HG03045 (cell line): ENCODE measurements at regions not wholly inside any gene's neighbourhood (a gene's known extent, or its start where the extent isn't known, plus 50 kb on each side); places are given as distances from the start of the nearest gene placed in this dataset.

Experiments used
- ATAC-seq: cut with Tn5 transposase; IDR thresholded peaks from one replicate; pipeline ENCODE4 v1.9.1; 2021; ENCODE audit warnings: mild to moderate bottlenecking, moderate library complexity; ENCODE audit not compliant: unreplicated experiment

DNA sequence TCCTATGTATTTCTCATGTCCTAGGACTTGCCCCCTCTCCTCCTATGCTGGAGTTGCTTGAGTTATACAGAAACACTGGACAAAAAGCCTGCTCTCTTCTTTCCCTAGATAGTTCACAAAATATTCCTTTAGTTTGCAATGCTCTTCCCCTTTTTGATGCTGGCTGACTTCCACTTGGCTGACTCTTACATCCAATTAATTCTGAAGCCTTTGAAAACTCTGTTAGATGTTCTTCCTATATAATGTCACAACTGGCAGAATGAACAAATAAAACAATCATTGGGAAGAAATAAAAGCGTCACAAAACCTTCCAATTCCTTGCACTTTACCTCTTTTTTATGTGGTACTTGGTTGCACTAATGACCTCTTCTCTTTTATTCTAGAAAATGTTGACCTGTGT is 253.8 kb upstream of the CITED2 start:
- no peak for ATAC-seq

DNA sequence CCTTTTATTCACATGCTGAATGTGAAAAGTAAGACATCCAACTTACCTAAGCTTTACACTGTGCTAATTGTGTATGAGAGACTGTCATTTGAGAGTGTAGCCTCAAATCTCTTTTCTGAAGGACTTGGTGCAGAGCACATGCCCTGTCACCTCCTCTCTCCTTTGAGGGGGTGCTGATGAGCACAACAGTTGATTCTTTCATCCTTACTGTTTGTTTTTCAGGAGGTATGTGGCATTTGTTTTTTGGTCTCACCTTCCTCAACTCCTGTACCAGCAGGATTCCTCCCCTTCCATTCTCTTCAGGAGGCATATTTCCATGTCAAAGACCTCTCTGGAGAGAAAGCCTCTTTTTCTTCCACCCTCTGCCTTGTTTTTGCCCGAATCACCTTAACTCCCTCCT is 252.6 kb upstream of the CITED2 start:
- no peak for ATAC-seq

DNA sequence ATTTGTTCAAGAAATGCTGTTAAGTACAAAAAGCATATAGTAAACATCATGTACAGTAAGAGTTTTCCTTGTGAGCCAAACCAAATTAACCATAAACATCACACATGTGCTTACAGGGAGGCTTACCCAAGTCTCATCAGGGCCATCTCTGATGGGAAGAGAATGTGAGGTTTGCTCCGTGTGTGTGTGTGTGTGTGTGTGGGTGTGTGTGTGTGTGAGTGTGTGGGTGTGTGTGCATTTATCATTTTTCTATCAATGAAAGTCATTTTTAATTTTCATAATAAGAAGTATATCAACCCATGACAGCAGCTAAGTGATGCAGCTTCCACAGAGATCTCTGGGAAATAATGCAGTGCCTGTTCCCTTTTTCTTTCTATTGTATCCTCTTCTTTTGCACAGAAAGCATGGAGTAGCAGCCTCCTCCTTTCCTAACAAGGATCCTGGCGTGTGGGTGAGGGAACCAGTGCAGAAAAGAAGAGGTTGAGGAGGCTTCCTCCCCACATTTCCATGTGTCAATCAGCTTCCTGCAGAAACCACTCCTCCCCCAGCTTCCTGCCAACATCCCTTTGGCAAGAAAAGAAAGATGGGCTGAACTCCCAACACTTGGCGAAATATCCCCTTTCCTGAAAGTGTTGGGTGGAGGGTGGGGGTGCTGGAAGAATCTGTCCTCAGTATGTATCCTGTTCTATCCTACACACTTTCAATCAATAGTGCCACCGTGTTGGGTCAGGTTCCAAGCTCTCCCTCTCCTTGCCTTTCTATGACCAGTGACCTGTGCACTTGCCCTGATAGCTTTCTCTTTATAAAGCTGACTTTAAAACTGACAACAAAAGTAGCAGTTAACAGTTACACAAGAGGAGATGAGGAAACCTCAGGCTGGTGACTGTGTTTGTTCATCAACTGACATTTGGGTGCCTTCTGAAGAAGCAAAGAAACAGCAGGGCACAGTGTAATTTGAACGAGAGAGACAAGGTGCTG is 251.8 kb upstream of the CITED2 start:
- ATAC-seq = no peak

DNA sequence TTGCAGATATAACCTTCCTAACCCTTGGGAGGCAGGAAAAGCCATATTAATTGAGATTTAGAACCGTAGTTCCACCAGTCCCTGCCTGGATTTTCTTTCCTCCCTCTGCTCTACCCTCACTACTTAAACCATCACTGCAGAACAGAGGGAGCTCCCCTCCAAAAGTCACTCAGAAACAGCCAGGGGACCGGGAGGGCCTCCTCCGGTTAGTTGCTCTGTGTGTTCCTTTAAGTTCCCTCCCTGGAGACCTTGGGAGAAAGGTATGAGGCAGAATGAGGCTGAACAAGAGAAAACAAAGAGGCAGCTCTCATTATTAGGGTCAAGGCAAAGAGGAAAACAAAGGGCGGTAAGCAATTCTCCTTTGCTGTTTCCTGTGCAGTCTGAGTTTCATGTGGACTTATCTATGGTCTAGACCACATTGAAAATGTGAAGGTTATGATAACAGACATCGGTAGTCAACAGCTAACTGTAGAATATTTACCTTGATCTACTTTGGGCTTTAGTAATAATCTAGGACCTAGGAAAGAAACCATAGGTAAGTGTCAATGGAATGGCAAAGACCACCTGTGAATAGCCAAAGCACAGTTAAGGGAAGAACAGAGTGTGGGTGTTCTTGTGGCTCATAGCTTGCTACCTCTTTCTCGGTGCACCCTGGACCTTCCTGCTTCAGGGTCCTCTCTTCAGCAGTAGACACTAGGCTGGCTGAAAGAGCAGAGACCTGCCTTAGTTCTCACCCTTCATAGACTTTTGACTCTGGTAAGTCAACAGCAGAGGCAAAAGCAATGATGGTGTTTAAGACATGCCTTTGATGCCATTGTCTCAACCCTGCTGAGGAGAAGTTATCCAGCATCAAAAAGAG is 250.9 kb upstream of the CITED2 start:
- no peak for ATAC-seq

DNA sequence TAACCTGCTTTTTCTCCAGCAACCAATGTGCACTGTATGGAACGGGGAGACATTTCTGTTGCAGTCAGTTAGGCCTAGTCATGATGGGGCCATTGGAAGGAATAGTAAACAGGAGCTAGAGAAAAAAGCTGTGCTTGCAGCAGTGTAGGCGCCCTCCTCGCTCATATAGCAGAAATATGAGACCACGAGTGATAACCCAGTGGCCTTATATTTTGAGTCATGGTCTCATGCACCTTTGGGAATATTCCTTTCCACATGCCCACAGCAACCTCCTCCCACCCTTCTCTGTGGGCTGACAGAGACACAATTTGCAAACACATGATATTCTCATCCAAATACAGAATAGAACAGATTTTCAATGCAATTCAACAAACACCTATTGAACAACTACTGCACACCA is 248.9 kb upstream of the CITED2 start:
- ATAC-seq = no peak

DNA sequence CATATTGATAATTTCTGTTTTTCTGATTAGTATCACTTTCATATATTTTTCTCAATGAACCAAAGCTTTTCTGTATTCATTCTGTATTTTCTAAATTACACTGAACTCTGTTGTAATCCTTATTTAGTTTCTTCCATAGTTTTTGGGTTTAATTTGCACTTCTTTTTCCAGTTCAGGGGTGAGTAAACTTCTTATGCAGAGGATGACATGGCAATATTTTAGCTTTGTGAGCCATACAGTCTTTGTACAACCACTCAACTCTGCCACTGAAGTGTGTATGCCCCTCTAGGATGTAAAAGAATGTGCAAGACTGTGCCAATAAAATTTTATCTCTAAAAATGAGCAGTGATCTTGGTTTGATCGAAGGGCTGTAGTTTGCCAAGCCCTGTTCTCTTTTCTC is 239.0 kb upstream of the CITED2 start:
- no peak for ATAC-seq

DNA sequence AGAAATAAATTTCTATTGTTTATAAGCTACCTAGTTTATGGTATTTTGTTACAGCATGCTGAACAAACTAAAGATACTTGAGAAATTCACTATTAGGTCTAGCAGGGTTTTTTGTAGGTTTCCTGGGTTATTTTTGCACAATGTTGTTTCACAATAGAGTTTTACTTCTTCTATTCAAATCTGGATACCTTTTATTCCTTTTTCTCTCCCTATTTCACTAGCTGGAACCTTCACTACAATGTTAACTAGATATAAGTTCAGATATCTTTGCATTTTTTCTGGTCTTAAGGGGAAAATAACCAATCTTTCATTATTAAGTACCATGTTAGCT is 237.7 kb upstream of the CITED2 start:
- no peak for ATAC-seq

DNA sequence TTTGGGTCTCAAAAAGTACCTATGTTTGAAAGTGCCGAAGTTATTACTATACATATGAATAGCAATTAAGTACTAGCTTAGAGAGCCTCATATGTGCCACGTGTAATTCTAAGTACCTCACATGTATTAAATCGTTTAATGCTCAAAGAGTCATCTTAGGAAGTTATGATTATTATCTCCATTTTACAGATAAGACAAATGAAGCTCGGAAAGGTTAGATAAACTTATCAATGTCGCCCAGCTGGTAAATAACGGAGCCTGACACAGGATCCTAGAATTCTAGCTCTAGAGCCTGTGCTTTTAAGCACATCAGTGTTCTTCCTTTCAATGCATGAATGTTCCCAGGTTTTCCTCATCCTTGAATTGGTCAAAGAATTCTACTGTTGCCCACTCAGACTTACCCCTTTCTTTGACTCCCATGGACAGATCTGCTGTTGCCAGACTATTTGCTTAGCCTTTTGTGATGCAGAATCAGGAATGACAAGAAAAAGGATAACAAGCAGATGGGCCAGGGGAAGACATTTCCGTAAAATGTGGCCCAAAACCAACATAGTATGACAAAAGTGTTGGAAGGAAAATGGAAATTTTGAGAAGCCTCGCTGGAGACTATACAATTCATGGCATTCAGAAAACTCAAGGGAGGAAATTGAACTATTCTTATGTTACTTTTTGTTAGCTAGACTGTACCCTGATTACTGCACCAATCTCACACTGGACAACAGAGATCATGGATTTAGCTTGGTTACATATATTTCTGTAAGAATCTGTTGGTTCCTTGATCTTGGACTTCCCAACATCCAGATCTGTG is 237.1 kb upstream of the CITED2 start:
- no peak for ATAC-seq

DNA sequence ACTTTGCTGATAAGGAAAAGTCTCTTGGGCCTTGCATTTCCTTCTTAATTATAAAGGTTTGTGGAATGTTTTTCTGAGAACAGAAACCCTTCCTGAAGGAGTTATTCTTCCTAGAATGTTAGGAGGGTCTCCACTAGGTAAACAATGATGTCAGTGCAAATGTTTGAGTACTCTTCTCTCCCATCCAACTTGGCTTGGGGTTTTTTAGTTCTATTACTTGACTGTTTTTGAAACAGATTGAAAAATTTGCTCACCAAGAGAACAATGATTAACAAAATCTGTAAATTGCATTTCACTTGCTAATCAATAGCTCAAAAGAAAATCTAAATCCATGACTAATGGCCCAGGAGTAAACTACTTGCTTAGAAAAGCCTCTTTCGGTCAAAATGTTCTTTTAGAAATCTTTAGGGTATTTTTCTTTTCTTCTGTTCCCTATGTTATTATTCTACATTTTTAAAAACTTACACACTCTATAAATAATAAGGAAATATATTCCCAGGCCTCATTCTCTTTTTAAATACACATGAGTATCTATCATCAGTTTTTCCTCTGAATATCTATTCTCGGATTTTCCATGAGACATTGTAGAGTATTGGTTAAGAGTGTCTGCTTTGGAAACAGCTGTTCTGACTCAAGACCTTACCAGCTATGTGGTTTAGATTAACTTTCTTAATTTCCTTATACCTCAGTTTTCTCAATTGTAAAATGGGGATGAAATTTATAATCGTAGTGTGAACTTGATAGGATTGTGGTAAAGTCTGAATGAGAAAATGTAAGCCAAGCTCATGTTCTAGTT is 234.2 kb upstream of the CITED2 start:
- no peak for ATAC-seq

DNA sequence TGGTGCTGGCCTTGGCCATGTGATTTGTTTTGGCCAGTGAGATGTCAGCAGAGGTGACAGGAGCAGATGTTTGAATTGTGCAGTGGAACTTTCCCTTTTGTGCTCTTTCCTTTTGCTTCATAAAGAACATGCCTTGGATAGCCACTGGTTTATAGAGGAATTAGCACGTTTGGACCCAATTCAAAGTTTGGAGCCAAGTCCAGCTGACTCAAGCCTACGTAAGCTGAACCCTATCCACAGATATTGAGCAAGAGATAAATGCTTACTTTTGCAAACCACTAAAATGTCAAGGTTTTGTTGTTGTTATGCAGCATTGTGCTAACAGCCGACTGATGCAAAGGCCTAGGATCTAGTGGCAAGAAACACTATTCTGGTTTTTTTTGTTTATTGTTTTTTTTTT is 230.9 kb upstream of the CITED2 start:
- no peak for ATAC-seq

DNA sequence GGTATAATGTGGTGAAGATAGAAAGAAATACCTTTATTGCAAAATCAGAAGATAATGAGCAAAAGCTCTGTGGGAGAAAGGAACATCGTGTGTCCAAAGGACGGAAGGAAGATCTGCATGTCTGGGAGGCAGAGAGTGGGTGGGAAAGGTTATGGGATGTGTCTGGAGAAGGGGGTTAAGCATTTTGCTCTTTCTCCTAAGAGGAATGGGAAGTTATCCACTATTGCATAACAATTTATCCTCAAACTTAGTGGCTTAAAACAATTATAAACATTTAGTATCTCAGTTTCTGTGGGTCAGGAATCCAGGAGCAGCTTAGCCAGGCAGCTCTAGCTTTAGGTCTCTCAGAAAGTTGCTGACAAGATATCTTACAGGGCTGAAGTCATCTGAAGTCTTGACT is 229.1 kb upstream of the CITED2 start:
- no peak for ATAC-seq

DNA sequence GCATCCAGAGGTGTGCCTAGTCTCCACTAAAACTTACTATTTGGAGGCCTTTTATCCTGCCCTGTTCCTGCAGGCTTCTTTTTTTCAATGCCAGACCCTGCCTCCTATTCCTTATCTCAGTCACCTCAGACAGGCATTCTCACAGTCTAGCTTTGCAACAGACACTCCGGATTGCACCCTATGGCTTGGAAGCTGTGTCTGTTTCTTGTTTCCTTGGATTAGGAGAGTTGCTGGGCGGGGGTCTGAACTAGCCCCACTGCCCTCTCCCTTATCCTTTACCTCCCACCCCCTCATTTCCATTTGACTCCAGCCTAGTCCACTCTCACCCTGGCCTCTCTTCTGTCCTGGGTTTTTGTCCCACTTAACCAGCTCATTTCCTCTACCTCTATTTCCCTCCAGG is 228.1 kb upstream of the CITED2 start:
- no peak for ATAC-seq

DNA sequence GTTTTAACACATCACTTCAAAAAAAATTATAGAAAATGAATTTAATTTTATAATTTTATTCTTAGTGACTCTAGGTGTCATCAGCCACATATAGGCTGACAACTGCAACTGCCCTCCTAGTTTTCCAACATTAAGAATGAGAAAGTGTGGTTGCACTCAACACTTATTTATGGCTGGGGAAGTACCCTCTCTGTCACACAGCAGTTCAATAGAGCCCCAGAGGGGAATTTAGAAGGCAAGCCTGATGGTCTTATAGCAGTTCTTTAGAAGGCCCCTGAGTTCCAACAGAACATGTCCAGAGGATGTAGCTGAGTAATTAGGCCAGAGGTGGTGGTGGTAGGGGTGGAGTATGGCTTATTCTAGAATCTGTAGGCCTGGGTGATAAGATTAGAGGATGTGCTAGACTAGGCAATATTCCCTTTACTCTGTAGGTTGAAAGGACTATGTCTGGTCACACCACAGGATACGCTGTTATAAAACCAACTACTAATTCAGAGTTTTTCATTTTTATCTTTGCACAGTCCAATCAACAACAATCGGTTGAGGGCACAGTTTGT is 226.5 kb upstream of the CITED2 start:
- peak; percentile 98 for ATAC-seq

DNA sequence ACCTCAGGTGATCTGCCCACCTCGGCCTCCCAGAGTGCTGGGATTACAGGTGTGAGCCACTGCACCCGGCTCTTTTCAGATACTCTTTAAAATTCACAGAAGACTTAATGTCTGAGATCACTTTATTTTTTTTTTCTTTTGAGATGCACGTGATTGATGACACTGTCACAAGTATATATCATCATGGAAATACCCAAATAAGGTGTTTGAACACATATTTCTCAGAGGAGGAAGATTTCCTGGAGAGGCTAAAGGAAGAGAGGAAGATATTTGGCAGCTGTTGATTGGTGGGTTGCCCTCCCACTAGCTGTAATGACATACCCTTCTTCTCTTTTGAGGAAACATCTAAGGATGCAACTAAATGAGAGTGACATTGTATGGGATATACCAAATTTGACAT is 225.9 kb upstream of the CITED2 start:
- ATAC-seq = peak; percentile 14

DNA sequence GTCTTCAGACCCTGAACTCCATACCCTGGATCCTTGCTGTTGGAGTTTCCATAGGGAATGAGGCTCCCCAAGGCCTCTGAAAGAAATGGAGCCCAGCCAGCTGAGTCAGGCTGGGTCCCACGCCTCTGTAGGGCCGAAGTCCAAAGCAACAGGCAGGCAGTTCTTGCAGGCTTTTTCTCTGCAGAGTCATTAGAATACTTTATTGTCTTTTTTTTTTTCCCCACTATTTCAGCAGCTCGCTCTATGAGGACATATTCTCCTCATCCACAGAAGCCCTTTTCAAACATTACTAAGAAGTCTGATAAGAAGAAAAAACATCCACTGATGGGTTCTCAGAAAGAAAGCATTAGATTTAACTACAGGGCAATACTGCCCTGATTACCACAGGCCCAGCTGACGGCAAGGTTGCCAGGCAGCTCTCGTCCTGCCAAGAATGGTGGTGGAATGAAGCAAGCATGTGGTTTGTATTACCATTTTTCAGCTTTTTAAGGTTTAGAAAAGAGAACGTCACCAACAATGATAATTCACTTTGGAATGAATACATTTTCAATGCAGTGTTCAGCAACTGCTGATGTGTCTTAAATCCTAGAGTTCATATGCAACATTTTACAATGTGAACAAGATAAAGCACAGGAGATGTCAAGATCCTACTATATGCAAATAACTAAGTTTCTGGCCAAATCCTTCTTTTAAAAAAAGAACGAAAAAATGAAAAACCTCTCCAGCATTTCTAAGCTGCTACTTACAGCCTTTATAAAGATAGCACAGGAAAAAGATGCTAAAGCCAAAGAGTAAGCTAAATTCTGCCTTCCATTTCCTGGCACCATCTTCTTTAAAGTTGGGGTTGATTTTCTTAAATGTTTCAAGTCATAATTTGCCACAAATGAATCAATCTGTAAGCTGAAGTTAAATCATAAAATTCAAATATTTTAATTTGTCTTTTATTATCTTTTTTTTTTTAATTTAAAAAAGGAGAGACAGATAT is 223.6 kb upstream of the CITED2 start:
- ATAC-seq = no peak

DNA sequence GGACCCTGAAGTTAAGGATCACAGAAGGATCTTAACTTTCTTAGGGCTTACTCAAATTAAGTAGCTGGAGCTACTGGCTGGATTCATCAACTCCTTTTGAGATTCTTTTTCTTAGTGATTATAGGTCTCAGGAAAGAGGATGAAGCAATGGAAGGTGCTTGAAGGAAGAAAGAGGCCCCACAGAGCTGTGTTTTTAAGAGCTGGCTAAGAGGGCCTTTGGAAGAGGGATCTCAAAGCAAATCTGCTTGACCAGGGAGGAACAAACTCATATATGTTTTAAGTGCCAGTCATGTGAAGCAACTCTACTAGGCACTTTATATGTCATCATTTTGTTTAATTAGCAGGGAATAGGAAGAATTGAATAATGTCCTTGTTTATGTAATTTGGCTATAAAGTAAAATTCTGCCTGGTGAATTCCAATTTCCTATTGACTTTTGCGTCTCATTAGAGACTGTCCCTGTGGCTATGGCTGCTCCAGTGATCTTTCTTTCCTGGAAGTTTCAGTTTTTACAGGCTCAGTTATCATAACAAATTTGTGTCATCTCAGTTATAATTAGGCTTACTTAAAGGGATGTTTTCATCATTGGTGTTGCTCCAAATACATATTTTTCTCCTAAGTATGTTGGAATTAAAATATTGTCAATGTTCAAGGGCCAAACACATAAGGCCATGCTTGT is 222.8 kb upstream of the CITED2 start:
- no peak for ATAC-seq

DNA sequence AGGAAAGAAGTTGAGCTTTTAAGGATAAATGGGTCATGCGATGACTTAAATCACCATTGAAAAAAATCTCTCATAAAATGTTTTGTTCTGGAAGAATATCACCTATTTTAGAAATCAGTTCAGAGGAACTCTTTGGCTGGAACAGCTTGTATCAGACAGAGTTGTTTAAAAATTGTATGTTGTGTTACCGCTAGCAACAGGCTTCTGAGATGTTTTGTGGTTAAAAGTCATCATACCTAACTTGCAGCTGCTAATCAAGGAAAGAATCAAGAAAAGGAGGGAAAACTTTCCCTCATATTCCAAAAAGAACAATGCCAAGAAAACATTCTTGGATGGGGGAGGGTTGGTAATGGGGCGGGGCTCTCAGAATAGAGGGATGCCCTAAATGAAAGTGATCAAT is 220.7 kb upstream of the CITED2 start:
- ATAC-seq = no peak

DNA sequence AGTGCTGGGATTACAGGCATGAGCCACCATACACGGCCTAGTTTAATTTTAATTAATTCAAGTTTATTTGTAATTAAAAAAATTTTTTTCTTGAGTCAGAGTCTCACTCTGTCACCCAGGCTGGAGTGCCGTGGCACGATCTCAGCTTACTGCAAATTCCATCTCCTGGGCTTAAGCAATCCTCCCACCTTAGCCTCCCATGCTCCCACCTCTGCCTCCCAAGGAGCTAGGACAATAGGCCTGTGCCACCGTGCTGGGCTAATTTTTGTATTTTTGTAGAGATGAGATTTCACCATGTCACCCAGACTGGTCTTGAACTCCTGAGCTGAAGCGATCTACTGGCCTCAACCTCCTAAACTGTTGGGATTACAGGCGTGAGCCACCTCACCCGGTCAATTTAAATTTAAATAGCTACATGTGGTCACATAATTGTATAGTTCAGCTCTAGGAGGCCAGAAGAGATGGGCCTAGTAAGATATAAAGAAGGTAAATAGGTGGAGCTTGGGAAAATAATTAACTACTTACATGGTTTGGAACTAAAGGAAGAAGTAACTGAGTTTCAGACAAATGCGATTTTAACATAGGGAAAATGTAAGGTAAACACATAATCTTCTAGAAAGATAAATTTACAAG is 220.0 kb upstream of the CITED2 start:
- no peak for ATAC-seq
